ENCODE measurements at regions not wholly inside any gene's neighbourhood (a gene's known extent, or its start where the extent isn't known, plus 50 kb on each side); places are given as distances from the start of the nearest gene placed in this dataset.

DNA sequence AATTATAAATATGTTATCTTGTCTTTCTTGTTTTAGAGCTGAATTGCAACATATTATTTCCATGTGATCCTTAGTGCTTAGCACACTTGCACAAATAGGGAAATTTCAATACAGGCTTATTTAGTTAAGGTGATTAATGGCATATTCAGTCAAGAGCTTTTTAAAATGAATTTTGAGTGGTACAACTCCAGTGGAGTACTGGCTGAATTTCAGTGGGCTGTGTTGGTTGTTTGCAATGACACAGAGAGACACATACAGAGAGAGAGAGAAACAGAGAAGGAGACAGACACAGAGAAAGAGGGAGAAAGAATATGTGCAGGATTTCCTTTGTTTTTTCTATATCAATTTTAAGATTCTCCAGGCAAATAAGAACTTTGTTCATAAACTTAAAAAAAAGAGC lies 766.9 kb downstream of the DNAJB9 start:
- intact Hi-C loops (cut with micrococcal nuclease), result no loop called here
- TF ChIP-seq, protein P1, sequence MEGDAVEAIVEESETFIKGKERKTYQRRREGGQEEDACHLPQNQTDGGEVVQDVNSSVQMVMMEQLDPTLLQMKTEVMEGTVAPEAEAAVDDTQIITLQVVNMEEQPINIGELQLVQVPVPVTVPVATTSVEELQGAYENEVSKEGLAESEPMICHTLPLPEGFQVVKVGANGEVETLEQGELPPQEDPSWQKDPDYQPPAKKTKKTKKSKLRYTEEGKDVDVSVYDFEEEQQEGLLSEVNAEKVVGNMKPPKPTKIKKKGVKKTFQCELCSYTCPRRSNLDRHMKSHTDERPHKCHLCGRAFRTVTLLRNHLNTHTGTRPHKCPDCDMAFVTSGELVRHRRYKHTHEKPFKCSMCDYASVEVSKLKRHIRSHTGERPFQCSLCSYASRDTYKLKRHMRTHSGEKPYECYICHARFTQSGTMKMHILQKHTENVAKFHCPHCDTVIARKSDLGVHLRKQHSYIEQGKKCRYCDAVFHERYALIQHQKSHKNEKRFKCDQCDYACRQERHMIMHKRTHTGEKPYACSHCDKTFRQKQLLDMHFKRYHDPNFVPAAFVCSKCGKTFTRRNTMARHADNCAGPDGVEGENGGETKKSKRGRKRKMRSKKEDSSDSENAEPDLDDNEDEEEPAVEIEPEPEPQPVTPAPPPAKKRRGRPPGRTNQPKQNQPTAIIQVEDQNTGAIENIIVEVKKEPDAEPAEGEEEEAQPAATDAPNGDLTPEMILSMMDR (IDR thresholded peaks at IDR 0.05), result no peak
- H3K27me3 Mint-ChIP-seq, result no peaks in the 10 kb centered on the region
- no peak overlapping the region for H3K27ac Mint-ChIP-seq
- DNase-seq, result no peak
- ChIA-PET CTCF (no interaction called here), POLR2A (no interaction called here)
- no peak overlapping the region for H3K4me3 Mint-ChIP-seq
- no peaks in the 10 kb centered on the region for H3K36me3 Mint-ChIP-seq (ENCODE audit: low read depth)
- H3K4me1 Mint-ChIP-seq (ENCODE audit: low read depth), result no peaks in the 10 kb centered on the region
- H3K9me3 Mint-ChIP-seq, result peaks cover 2% of the 10 kb centered on the region
- no peak for ATAC-seq

- ATAC-seq (no peak), DNase-seq (no peak)
- POLR2A ChIA-PET, result no interaction called here
- TF ChIP-seq, protein P1 (IDR thresholded peaks at IDR 0.05), result no peak
- no peaks in the 10 kb centered on the region for H3K36me3 Mint-ChIP-seq (ENCODE audit: low read depth)
- no peaks in the 10 kb centered on the region for H3K4me1 Mint-ChIP-seq (ENCODE audit: low read depth)
- no peaks in the 10 kb centered on the region for H3K27me3 Mint-ChIP-seq
- H3K27ac Mint-ChIP-seq, result no peak overlapping the region
- no peak overlapping the region for H3K4me3 Mint-ChIP-seq
- intact Hi-C loops (cut with micrococcal nuclease), result no loop called here
- CTCF ChIA-PET, result no interaction called here
- H3K9me3 Mint-ChIP-seq, result no peaks in the 10 kb centered on the region
These were observed 774.0 kb downstream of the DNAJB9 start for GRCh38 chr7:109343678-109344077.

DNA sequence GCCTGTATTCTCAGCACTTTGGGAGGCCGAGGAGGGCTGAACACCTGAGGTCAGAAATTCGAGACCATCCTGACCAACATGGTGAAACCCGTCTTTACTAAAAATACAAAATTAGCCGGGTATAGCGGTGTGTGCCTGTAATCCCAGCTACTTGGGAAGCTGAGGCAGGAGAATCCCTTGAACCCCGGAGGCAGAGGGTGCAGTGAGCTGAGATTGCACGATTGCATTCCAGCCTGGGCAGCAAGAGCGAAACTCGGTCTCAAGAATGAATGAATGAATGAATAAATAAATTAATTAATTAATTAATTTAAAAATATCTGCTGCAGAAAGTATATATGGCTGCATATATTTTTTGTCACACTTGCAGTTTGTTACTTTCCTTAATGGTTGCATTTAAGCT lies 781.8 kb downstream of the DNAJB9 start:
- ChIA-PET POLR2A (no interaction called here), CTCF (no interaction called here)
- no peaks in the 10 kb centered on the region for H3K36me3 Mint-ChIP-seq (ENCODE audit: low read depth)
- no peak overlapping the region for H3K4me3 Mint-ChIP-seq
- DNase-seq (no peak), ATAC-seq (no peak)
- H3K27me3 Mint-ChIP-seq, result no peaks in the 10 kb centered on the region
- intact Hi-C loops (cut with micrococcal nuclease), result no loop called here
- H3K4me1 Mint-ChIP-seq (ENCODE audit: low read depth), result no peaks in the 10 kb centered on the region
- no peak overlapping the region for H3K27ac Mint-ChIP-seq
- H3K9me3 Mint-ChIP-seq, result no peaks in the 10 kb centered on the region
- TF ChIP-seq, protein P1 (IDR thresholded peaks at IDR 0.05), result no peak

- ChIA-PET POLR2A (no interaction called here), CTCF (no interaction called here)
- Mint-ChIP-seq H3K4me3 (no peak overlapping the region), H3K36me3 (ENCODE audit: low read depth) (no peaks in the 10 kb centered on the region), H3K27me3 (no peaks in the 10 kb centered on the region), H3K9me3 (no peaks in the 10 kb centered on the region), H3K4me1 (ENCODE audit: low read depth) (no peaks in the 10 kb centered on the region), H3K27ac (no peak overlapping the region)
- TF ChIP-seq, protein P1 (IDR thresholded peaks at IDR 0.05), result no peak
- DNase-seq (no peak), ATAC-seq (no peak)
- intact Hi-C loops (cut with micrococcal nuclease), result no loop called here
These were observed 784.3 kb downstream of the DNAJB9 start for GRCh38 chr7:109354000-109354399.

- TF ChIP-seq, protein P1 (IDR thresholded peaks at IDR 0.05), result no peak
- DNase-seq (no peak), ATAC-seq (no peak)
- intact Hi-C loops (cut with micrococcal nuclease), result no loop called here
- CTCF ChIA-PET, result no interaction called here
- no peaks in the 10 kb centered on the region for H3K36me3 Mint-ChIP-seq (ENCODE audit: low read depth)
- no peaks in the 10 kb centered on the region for H3K4me1 Mint-ChIP-seq (ENCODE audit: low read depth)
- POLR2A ChIA-PET, result no interaction called here
- H3K27ac Mint-ChIP-seq, result no peak overlapping the region
- no peaks in the 10 kb centered on the region for H3K9me3 Mint-ChIP-seq
- no peaks in the 10 kb centered on the region for H3K27me3 Mint-ChIP-seq
- no peak overlapping the region for H3K4me3 Mint-ChIP-seq
These were observed 784.9 kb downstream of the DNAJB9 start for GRCh38 chr7:109354552-109354951.

All from activated CD8-positive, alpha-beta T cell treated with anti-CD3 and anti-CD28 coated beads for 36 hours (primary cell).